ENCODE measurements at regions not wholly inside any gene's neighbourhood (a gene's known extent, or its start where the extent isn't known, plus 50 kb on each side); places are given as distances from the start of the nearest gene placed in this dataset.

- Histone ChIP-seq H3K23me2 (ENCODE audit: low read depth, low read length) (no peaks in the 10 kb centered on the region), H3K9ac (replicated peaks in 1 of 4; ENCODE audit: extremely low read depth in 1 of 4, low read depth in 3 of 4, low read length in 3 of 4) (no peak overlapping the region), H2BK15ac (ENCODE audit: low read length) (no peak overlapping the region), H2AFZ (ENCODE audit: low read length) (no peak overlapping the region), H3K4me2 (ENCODE audit: insufficient read depth in 1 of 2, low read depth in 2 of 2, low read length in 2 of 2) (no peak overlapping the region), H2BK12ac (ENCODE audit: low read depth, low read length) (no peak overlapping the region), H3K79me2 (ENCODE audit: control insufficient read depth in 1 of 2, insufficient read depth in 2 of 2, low read length in 2 of 2) (no peaks in the 10 kb centered on the region), H3K4ac (replicated peaks; ENCODE audit: insufficient read length, low read depth, low read length) (no peak overlapping the region), H3K27me3 (replicated peaks in 1 of 4; ENCODE audit: control insufficient read depth in 3 of 4, extremely low read depth in 1 of 4, insufficient read depth in 3 of 4, low read length in 3 of 4) (no peaks in the 10 kb centered on the region; a peak in 1 of 7 replicates), H2AK5ac (ENCODE audit: low read depth, low read length) (no peak overlapping the region), H2BK120ac (replicated peaks; ENCODE audit: low read depth, low read length) (no peak overlapping the region), H4K20me1 (replicated peaks in 1 of 2; ENCODE audit: control insufficient read depth in 1 of 2, insufficient read depth in 2 of 2, low read length in 2 of 2) (no peaks in the 10 kb centered on the region), H2BK20ac (ENCODE audit: low read length) (no peak overlapping the region), H4K8ac (ENCODE audit: extremely low read depth, insufficient read depth, low read length) (no peak overlapping the region), H2BK5ac (ENCODE audit: low read depth, low read length) (no peak overlapping the region), H3K27ac (ENCODE audit: low read depth, low read length) (no peak overlapping the region), H3K56ac (replicated peaks; ENCODE audit: insufficient read length, low read depth, low read length) (no peak overlapping the region), H4K91ac (replicated peaks; ENCODE audit: insufficient read length, low read length) (no peak overlapping the region), H3K36me3 (ENCODE audit: control insufficient read depth in 2 of 4, insufficient read depth in 4 of 4, low read length in 3 of 4) (no peaks in the 10 kb centered on the region), H3K79me1 (ENCODE audit: low read depth, low read length) (no peaks in the 10 kb centered on the region), H3K18ac (ENCODE audit: extremely low read depth, low read length) (no peak overlapping the region), H3K9me3 (ENCODE audit: insufficient read depth in 2 of 2, low read depth in 1 of 2, low read length in 1 of 2) (no peaks in the 10 kb centered on the region; a peak in 1 of 4 replicates), H4K5ac (ENCODE audit: insufficient read length, low read depth, low read length) (no peak overlapping the region), H3K4me1 (replicated peaks in 1 of 4; ENCODE audit: control insufficient read depth in 3 of 4, insufficient read depth in 4 of 4, low read length in 3 of 4) (peaks cover 0 to 4% (median 0%) of the 10 kb centered on the region in 4 experiments; a peak in 2 of 7 replicates), H3K23ac (ENCODE audit: insufficient read length) (no peak overlapping the region), H3K14ac (ENCODE audit: insufficient read length) (no peak overlapping the region), H3K4me3 (ENCODE audit: extremely low read depth in 1 of 4, insufficient read depth in 2 of 4, low read depth in 3 of 4, low read length in 4 of 4) (no peak overlapping the region)
- CTCF ChIA-PET (ENCODE audit: partially characterized antibody) = interaction anchor here (0.7 to 1.1 kb wide), 4 partner anchors 9 to 764 kb away, joined by 3 read pairs; no protein-coding TSS in a partner anchor
- FAIRE-seq (peak; percentile 48), DNase-seq (ENCODE audit: low read depth in 1 of 2, low spot score in 2 of 2) (peak in 1 of 2 experiments; percentile 31)
- POLR2A ChIA-PET (ENCODE audit: partially characterized antibody) = no interaction called here
- 84% methylated on average over 11 of the region's 11 CpGs; no CpG with 5 or more reads in 1 of the 2 experiments for WGBS, 2 experiments (ENCODE audit: extremely low coverage in 1 of 2, insufficient coverage in 1 of 2, insufficient read length in 1 of 2, insufficient replicate concordance in 2 of 2, low coverage in 1 of 2, low lambda C conversion rate in 2 of 2, missing lambda C conversion rate in 1 of 2)
- no peak for TF ChIP-seq RFX5 (IDR thresholded peaks at IDR 0.05; ENCODE audit: borderline replicate concordance, low read depth, low read length)
- no peak for TF ChIP-seq CBX5 (IDR thresholded peaks at IDR 0.05; ENCODE audit: low read depth, low read length)
- no peak for TF ChIP-seq EP300 (IDR thresholded peaks at IDR 0.05; ENCODE audit: borderline replicate concordance in 1 of 2, low read depth in 2 of 2, low read length in 2 of 2)
- no peak for TF ChIP-seq E2F6 (IDR thresholded peaks at IDR 0.05)
- no peak for TF ChIP-seq CBX8 (IDR thresholded peaks at IDR 0.05; ENCODE audit: borderline replicate concordance, low read depth, low read length)
- no peak for TF ChIP-seq GABPA (IDR thresholded peaks at IDR 0.05; ENCODE audit: borderline replicate concordance, insufficient read depth, low read length)
- no peak for TF ChIP-seq ZNF274 (IDR thresholded peaks at IDR 0.05; ENCODE audit: borderline replicate concordance, extremely low read depth, low read length)
These were observed 120.9 kb upstream of the RGMA start for GRCh38 chr15:93209690-93210445.

Measured in H1 (cell line).